ENCODE measurements at regions not wholly inside any gene's neighbourhood (a gene's known extent, or its start where the extent isn't known, plus 50 kb on each side); places are given as distances from the start of the nearest gene placed in this dataset.

DNA sequence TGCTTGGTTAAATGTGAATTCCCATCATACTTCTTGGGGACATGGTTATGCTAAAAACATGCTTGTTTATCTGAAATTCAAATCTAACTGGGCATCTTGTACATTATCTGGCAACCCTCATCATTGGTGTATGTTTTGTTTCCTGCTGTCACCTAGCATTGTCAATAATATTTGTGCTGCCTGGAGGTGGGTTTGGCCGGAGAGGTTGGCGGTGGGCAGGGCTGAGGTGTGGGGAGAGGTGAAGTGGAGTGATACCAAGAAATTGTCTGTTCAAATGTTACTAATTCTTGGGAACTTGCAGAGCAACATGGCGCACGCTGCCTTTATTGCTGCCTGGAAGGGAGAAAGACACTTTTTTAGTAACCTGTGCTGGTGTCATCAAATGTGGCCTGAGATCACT, 280.5 kb downstream of the VRK1 start:
- no peak for DNase-seq (ENCODE audit: extremely low spot score)
- TF ChIP-seq, protein P1, sequence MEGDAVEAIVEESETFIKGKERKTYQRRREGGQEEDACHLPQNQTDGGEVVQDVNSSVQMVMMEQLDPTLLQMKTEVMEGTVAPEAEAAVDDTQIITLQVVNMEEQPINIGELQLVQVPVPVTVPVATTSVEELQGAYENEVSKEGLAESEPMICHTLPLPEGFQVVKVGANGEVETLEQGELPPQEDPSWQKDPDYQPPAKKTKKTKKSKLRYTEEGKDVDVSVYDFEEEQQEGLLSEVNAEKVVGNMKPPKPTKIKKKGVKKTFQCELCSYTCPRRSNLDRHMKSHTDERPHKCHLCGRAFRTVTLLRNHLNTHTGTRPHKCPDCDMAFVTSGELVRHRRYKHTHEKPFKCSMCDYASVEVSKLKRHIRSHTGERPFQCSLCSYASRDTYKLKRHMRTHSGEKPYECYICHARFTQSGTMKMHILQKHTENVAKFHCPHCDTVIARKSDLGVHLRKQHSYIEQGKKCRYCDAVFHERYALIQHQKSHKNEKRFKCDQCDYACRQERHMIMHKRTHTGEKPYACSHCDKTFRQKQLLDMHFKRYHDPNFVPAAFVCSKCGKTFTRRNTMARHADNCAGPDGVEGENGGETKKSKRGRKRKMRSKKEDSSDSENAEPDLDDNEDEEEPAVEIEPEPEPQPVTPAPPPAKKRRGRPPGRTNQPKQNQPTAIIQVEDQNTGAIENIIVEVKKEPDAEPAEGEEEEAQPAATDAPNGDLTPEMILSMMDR (IDR thresholded peaks at IDR 0.05; ENCODE audit: control extremely low read depth, extremely low read depth, low read depth, missing control alignments): no peak
- POLR2A ChIA-PET: no interaction called here
- CTCF ChIA-PET: interaction anchor here (0.9 to 1.1 kb wide), 2 partner anchors 10 to 22 kb away, joined by 3 to 4 read pairs; no protein-coding TSS in a partner anchor

GRCh38 chr14:97080991-97081390, 283.8 kb downstream of the VRK1 start:
- no peak for DNase-seq (ENCODE audit: extremely low spot score)
- POLR2A ChIA-PET: no interaction called here
- TF ChIP-seq, protein P1 (IDR thresholded peaks at IDR 0.05; ENCODE audit: control extremely low read depth, extremely low read depth, low read depth, missing control alignments): no peak
- CTCF ChIA-PET: no interaction called here

DNA sequence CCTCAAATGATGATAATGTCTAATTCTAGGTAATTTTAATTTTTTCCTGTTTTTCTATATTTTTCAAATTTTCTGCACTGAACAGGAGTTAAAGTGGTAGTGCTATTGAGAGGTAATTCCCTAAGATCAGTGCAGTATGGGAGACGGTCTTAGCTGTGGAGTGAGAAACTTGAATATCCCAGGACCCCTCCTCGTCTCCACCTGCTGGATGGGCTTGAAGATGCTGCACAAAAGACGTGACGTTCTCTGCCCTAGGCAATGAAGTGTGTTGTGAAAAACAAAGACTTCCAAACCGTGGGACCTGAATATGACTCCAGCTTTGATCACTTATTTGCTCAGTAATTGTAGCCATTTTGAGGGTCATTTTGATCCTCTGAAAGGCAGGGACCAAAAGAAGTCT, 298.1 kb downstream of the VRK1 start:
- TF ChIP-seq, protein P1 (IDR thresholded peaks at IDR 0.05; ENCODE audit: control extremely low read depth, extremely low read depth, low read depth, missing control alignments): no peak
- CTCF ChIA-PET: no interaction called here
- POLR2A ChIA-PET: no interaction called here
- DNase-seq (ENCODE audit: extremely low spot score): no peak

GRCh38 chr14:97097296-97097695, 300.1 kb downstream of the VRK1 start:
- ChIA-PET CTCF (interaction anchor here (1.6 kb wide), 1 partner anchor 10 kb away, joined by 3 read pairs; no protein-coding TSS in a partner anchor), POLR2A (no interaction called here)
- TF ChIP-seq, protein P1 (IDR thresholded peaks at IDR 0.05; ENCODE audit: control extremely low read depth, extremely low read depth, low read depth, missing control alignments): no peak
- no peak for DNase-seq (ENCODE audit: extremely low spot score)

DNA sequence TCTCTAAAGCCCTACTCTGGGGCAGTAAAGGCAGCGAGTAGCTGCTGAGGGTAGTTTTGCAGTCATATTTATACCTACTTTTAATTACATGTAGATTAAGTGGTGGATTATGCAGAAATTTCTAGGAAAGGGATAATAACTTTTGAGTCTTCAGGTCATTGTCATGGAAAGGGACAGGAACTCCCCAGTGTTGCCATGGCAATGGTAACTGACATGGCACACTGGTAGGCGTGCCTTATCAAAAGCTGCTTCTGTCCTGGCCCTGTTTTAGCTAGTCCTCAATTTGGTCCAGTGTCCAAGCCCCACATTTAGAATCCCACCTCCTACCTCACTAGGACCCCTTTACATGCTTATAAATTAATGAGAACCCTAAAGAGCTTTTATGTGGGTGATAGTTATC, 303.1 kb downstream of the VRK1 start:
- POLR2A ChIA-PET: no interaction called here
- no peak for DNase-seq (ENCODE audit: extremely low spot score)
- TF ChIP-seq, protein P1 (IDR thresholded peaks at IDR 0.05; ENCODE audit: control extremely low read depth, extremely low read depth, low read depth, missing control alignments): no peak
- CTCF ChIA-PET: no interaction called here

- DNase-seq (ENCODE audit: extremely low spot score): no peak
- ChIA-PET POLR2A (no interaction called here), CTCF (no interaction called here)
- TF ChIP-seq, protein P1 (IDR thresholded peaks at IDR 0.05; ENCODE audit: control extremely low read depth, extremely low read depth, low read depth, missing control alignments): no peak
Measured at GRCh38 chr14:97101561-97101960, 304.4 kb downstream of the VRK1 start.

DNA sequence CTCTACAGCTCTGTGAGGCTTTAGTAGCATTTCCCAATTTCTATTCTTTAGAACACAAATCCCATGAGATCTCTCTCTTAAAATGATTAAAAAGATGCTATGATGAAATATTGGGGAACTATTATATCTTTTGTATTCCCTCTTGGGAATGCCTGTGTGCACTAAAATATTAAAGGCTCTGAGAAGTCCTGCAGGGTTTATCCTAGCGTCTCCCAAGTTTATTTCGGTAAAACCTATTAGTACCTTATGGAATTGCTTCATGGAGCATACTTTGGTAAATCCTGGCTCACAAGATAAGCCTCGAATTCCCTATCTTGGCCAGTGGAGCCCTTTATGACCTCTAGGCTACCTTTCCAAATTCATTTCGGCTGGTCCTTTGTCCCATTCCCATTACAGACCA, 306.8 kb downstream of the VRK1 start:
- TF ChIP-seq, protein P1 (IDR thresholded peaks at IDR 0.05; ENCODE audit: control extremely low read depth, extremely low read depth, low read depth, missing control alignments): no peak
- DNase-seq (ENCODE audit: extremely low spot score): no peak
- ChIA-PET CTCF (interaction anchor here (1.2 to 1.8 kb wide), 3 partner anchors 12 to 15 kb away, joined by 3 to 4 read pairs (median 4); no protein-coding TSS in a partner anchor), POLR2A (no interaction called here)
